Activated naive CD8-positive, alpha-beta T cell treated with anti-CD3 and anti-CD28 coated beads, Interleukin-2, amount 10 ng/mL, durations not matched to agents 7 days and 5 days (primary cell): ENCODE measurements at regions not wholly inside any gene's neighbourhood (a gene's known extent, or its start where the extent isn't known, plus 50 kb on each side); places are given as distances from the start of the nearest gene placed in this dataset.

Source experiments
- ATAC-seq: fragments of 150-1000 bp; cut with Tn5 transposase; one replicate; pipeline ENCODE4 v1.10.0; 2021; ENCODE audit warnings: low read depth, moderate library complexity
- POLR2A ChIA-PET: fragments of 350-600 bp; sonication (Branson Sonifier 250); formaldehyde crosslinking; loops from one replicate; lab custom pipeline; 2021; ENCODE audit warnings: antibody characterized with exemption; lab: Charles Lee
- DNase-seq: peaks from one replicate; pipeline ENCODE4 v3.0.0; 2021
- H3K27ac Mint-ChIP-seq: one replicate; pipeline ENCODE4 v1.8.0; 2022; ENCODE audit warnings: mild to moderate bottlenecking, mixed read lengths
- H3K27me3 Mint-ChIP-seq: one replicate; pipeline ENCODE4 v1.8.0; 2022; ENCODE audit warnings: mild to moderate bottlenecking, moderate library complexity, mixed read lengths
- H3K36me3 Mint-ChIP-seq: one replicate; pipeline ENCODE4 v1.8.0; 2021; ENCODE audit warnings: mild to moderate bottlenecking, mixed read lengths
- H3K4me1 Mint-ChIP-seq: one replicate; pipeline ENCODE4 v1.8.0; 2021; ENCODE audit warnings: mixed read lengths
- H3K4me3 Mint-ChIP-seq: one replicate; pipeline ENCODE4 v1.8.0; 2022; ENCODE audit warnings: mild to moderate bottlenecking, moderate library complexity, mixed read lengths
- H3K9me3 Mint-ChIP-seq: one replicate; pipeline ENCODE4 v1.8.0; 2021; ENCODE audit warnings: mixed read lengths

DNA sequence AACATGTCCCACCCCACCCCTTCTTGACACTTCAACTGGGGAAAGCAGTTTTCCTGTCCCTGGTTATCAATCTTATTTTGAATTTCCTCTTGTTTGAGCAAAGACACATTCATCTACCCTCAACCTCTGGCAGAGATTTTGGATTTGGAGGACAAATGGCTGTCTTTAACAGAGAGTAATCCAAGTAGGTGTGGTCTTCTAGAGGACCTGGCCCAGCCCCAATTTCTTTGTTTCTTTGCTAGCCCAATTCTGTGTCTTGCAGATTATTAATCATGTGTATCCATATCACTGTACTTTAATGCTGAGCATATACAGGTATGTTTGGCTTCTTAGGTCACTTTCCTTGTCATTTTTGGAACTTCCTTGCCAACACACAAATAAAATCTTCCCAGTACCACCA is 58.8 kb upstream of the ADCY1 start:
- H3K4me1 Mint-ChIP-seq = no peaks in the 10 kb centered on the region
- peaks cover 1% of the 10 kb centered on the region for H3K9me3 Mint-ChIP-seq

More for the DNA sequence above, 58.8 kb upstream of the ADCY1 start:
- H3K4me3 Mint-ChIP-seq = no peak overlapping the region
- no peaks in the 10 kb centered on the region for H3K36me3 Mint-ChIP-seq
- POLR2A ChIA-PET = no interaction called here
- no peaks in the 10 kb centered on the region for H3K27me3 Mint-ChIP-seq
- no peak overlapping the region for H3K27ac Mint-ChIP-seq
- ATAC-seq (no peak), DNase-seq (no peak)
